ENCODE measurements at regions not wholly inside any gene's neighbourhood (a gene's known extent, or its start where the extent isn't known, plus 50 kb on each side); places are given as distances from the start of the nearest gene placed in this dataset.

- no peak for DNase-seq
These were observed 136.6 kb downstream of the PIK3R1 start for GRCh38 chr5:68352166-68352565.

GRCh38 chr5:68353605-68354004, 138.0 kb downstream of the PIK3R1 start:
- DNase-seq = no peak

- no peak for DNase-seq
These were observed 138.8 kb downstream of the PIK3R1 start for GRCh38 chr5:68354315-68354714.

GRCh38 chr5:68356216-68356615, 140.7 kb downstream of the PIK3R1 start:
- DNase-seq = no peak

- no peak for DNase-seq
These were observed 141.1 kb downstream of the PIK3R1 start for GRCh38 chr5:68356623-68357022.

- DNase-seq = no peak
These were observed 144.1 kb downstream of the PIK3R1 start for GRCh38 chr5:68359699-68360098.

GRCh38 chr5:68362331-68362730, 146.8 kb downstream of the PIK3R1 start:
- no peak for DNase-seq

GRCh38 chr5:68365889-68366288, 150.3 kb downstream of the PIK3R1 start:
- DNase-seq = no peak

- DNase-seq = no peak
These were observed 151.7 kb downstream of the PIK3R1 start for GRCh38 chr5:68367287-68367686.

- DNase-seq = no peak
These were observed 152.2 kb downstream of the PIK3R1 start for GRCh38 chr5:68367717-68368116.

GRCh38 chr5:68368311-68369022, 152.9 kb downstream of the PIK3R1 start:
- DNase-seq = no peak

GRCh38 chr5:68369023-68369359, 153.4 kb downstream of the PIK3R1 start:
- no peak for DNase-seq

- no peak for DNase-seq
These were observed 154.0 kb downstream of the PIK3R1 start for GRCh38 chr5:68369457-68370125.

- no peak for DNase-seq
These were observed 154.6 kb downstream of the PIK3R1 start for GRCh38 chr5:68370196-68370595.

GRCh38 chr5:68371607-68372006, 156.1 kb downstream of the PIK3R1 start:
- no peak for DNase-seq

- no peak for DNase-seq
These were observed 156.6 kb downstream of the PIK3R1 start for GRCh38 chr5:68372161-68372560.

- DNase-seq = no peak
These were observed 157.5 kb downstream of the PIK3R1 start for GRCh38 chr5:68373050-68373449.

- no peak for DNase-seq
These were observed 159.4 kb downstream of the PIK3R1 start for GRCh38 chr5:68374796-68375518.

- DNase-seq = no peak
These were observed 160.0 kb downstream of the PIK3R1 start for GRCh38 chr5:68375540-68375939.

GRCh38 chr5:68376935-68377334, 161.4 kb downstream of the PIK3R1 start:
- no peak for DNase-seq

GRCh38 chr5:68377733-68378132, 162.2 kb downstream of the PIK3R1 start:
- no peak for DNase-seq

GRCh38 chr5:68378204-68378820, 162.8 kb downstream of the PIK3R1 start:
- DNase-seq = no peak

GRCh38 chr5:68379275-68380036, 163.9 kb downstream of the PIK3R1 start:
- DNase-seq = no peak

Measured in effector CD4-positive, alpha-beta T cell (primary cell).